ENCODE measurements at regions not wholly inside any gene's neighbourhood (a gene's known extent, or its start where the extent isn't known, plus 50 kb on each side); places are given as distances from the start of the nearest gene placed in this dataset.

- H3K56ac ChIP-seq (ENCODE audit: low read length) = no peak overlapping the region
- no peak overlapping the region for H3K9ac ChIP-seq (ENCODE audit: low read length)
- no peaks in the 10 kb centered on the region for H3K27me3 ChIP-seq (ENCODE audit: insufficient read depth, low read length, poor library complexity)
- no peak overlapping the region for H3K23ac ChIP-seq (ENCODE audit: low read length)
- H2BK5ac ChIP-seq (ENCODE audit: low read length) = no peak overlapping the region
- no peak overlapping the region for H3K4me3 ChIP-seq (ENCODE audit: low read length)
- WGBS (ENCODE audit: extremely low coverage, insufficient coverage, low lambda C conversion rate) = no CpG with 5 or more reads among the region's 7 CpGs
- H4K8ac ChIP-seq (ENCODE audit: low read depth, low read length) = no peak overlapping the region
- DNase-seq = no peak
- H3K79me2 ChIP-seq (ENCODE audit: control insufficient read depth, insufficient read depth, low read length) = no peaks in the 10 kb centered on the region
- H3K79me1 ChIP-seq (ENCODE audit: low read length) = no peaks in the 10 kb centered on the region
- H2BK15ac ChIP-seq (replicated peaks; ENCODE audit: low read depth) = no peak overlapping the region
- H3K4ac ChIP-seq (ENCODE audit: low read depth, low read length) = peak overlapping the region; percentile 1
- no peak overlapping the region for H3K4me2 ChIP-seq (ENCODE audit: low read length)
- H2BK120ac ChIP-seq (ENCODE audit: low read depth, low read length) = no peak overlapping the region
- H4K5ac ChIP-seq (ENCODE audit: low read length) = no peak overlapping the region
- H3K18ac ChIP-seq (ENCODE audit: low read length) = peak overlapping the region; percentile 20
- H3K27ac ChIP-seq (ENCODE audit: low read depth, low read length) = no peak overlapping the region
- no peaks in the 10 kb centered on the region for H3K36me3 ChIP-seq (ENCODE audit: control insufficient read depth, insufficient read depth, low read length)
- H3K4me1 ChIP-seq (ENCODE audit: control insufficient read depth, low read depth, low read length) = peaks cover 6% of the 10 kb centered on the region
- H2AK5ac ChIP-seq (ENCODE audit: low read length) = no peak overlapping the region
Measured at GRCh38 chr3:23741036-23741706, 64.6 kb upstream of the UBE2E1 start.

GRCh38 chr3:23743141-23743784, 62.5 kb upstream of the UBE2E1 start:
- H3K79me1 ChIP-seq (ENCODE audit: low read length) = no peaks in the 10 kb centered on the region
- no peak overlapping the region for H3K4me2 ChIP-seq (ENCODE audit: low read length)
- H3K79me2 ChIP-seq (ENCODE audit: control insufficient read depth, insufficient read depth, low read length) = no peaks in the 10 kb centered on the region
- peaks cover 6% of the 10 kb centered on the region for H3K4me1 ChIP-seq (ENCODE audit: control insufficient read depth, low read depth, low read length)
- peak; percentile 68 for DNase-seq
- WGBS (ENCODE audit: extremely low coverage, insufficient coverage, low lambda C conversion rate) = no CpG with 5 or more reads among the region's 24 CpGs
- no peak overlapping the region for H3K23ac ChIP-seq (ENCODE audit: low read length)
- no peak overlapping the region for H4K5ac ChIP-seq (ENCODE audit: low read length)
- H2BK5ac ChIP-seq (ENCODE audit: low read length) = no peak overlapping the region
- H2BK15ac ChIP-seq (replicated peaks; ENCODE audit: low read depth) = no peak overlapping the region
- peak overlapping the region; percentile 30 for H3K56ac ChIP-seq (ENCODE audit: low read length)
- H2AK5ac ChIP-seq (ENCODE audit: low read length) = no peak overlapping the region
- no peak overlapping the region for H3K27ac ChIP-seq (ENCODE audit: low read depth, low read length)
- H3K27me3 ChIP-seq (ENCODE audit: insufficient read depth, low read length, poor library complexity) = no peaks in the 10 kb centered on the region
- H4K8ac ChIP-seq (ENCODE audit: low read depth, low read length) = no peak overlapping the region
- peak overlapping the region; percentile 62 for H3K18ac ChIP-seq (ENCODE audit: low read length)
- no peak overlapping the region for H3K4ac ChIP-seq (ENCODE audit: low read depth, low read length)
- H3K9ac ChIP-seq (ENCODE audit: low read length) = no peak overlapping the region
- no peak overlapping the region for H3K4me3 ChIP-seq (ENCODE audit: low read length)
- peak overlapping the region; percentile 35 for H2BK120ac ChIP-seq (ENCODE audit: low read depth, low read length)
- no peaks in the 10 kb centered on the region for H3K36me3 ChIP-seq (ENCODE audit: control insufficient read depth, insufficient read depth, low read length)

- no peaks in the 10 kb centered on the region for H3K79me1 ChIP-seq (ENCODE audit: low read length)
- H2BK120ac ChIP-seq (ENCODE audit: low read depth, low read length) = no peak overlapping the region
- no peaks in the 10 kb centered on the region for H3K27me3 ChIP-seq (ENCODE audit: insufficient read depth, low read length, poor library complexity)
- no peak overlapping the region for H3K18ac ChIP-seq (ENCODE audit: low read length)
- peak overlapping the region; percentile 73 for H3K56ac ChIP-seq (ENCODE audit: low read length)
- no peak overlapping the region for H3K4me2 ChIP-seq (ENCODE audit: low read length)
- H4K5ac ChIP-seq (ENCODE audit: low read length) = no peak overlapping the region
- no peak overlapping the region for H3K4ac ChIP-seq (ENCODE audit: low read depth, low read length)
- H3K23ac ChIP-seq (ENCODE audit: low read length) = no peak overlapping the region
- no peak overlapping the region for H2BK15ac ChIP-seq (replicated peaks; ENCODE audit: low read depth)
- no CpG with 5 or more reads among the region's 7 CpGs for WGBS (ENCODE audit: extremely low coverage, insufficient coverage, low lambda C conversion rate)
- no peak overlapping the region for H2BK5ac ChIP-seq (ENCODE audit: low read length)
- peak; percentile 91 for DNase-seq
- peaks cover 14% of the 10 kb centered on the region for H3K4me1 ChIP-seq (ENCODE audit: control insufficient read depth, low read depth, low read length)
- no peak overlapping the region for H2AK5ac ChIP-seq (ENCODE audit: low read length)
- no peak overlapping the region for H3K9ac ChIP-seq (ENCODE audit: low read length)
- H3K36me3 ChIP-seq (ENCODE audit: control insufficient read depth, insufficient read depth, low read length) = no peaks in the 10 kb centered on the region
- H3K79me2 ChIP-seq (ENCODE audit: control insufficient read depth, insufficient read depth, low read length) = no peaks in the 10 kb centered on the region
- peak overlapping the region; percentile 60 for H3K27ac ChIP-seq (ENCODE audit: low read depth, low read length)
- no peak overlapping the region for H4K8ac ChIP-seq (ENCODE audit: low read depth, low read length)
- H3K4me3 ChIP-seq (ENCODE audit: low read length) = no peak overlapping the region
Measured at GRCh38 chr3:23746441-23746840, 59.3 kb upstream of the UBE2E1 start.

DNA sequence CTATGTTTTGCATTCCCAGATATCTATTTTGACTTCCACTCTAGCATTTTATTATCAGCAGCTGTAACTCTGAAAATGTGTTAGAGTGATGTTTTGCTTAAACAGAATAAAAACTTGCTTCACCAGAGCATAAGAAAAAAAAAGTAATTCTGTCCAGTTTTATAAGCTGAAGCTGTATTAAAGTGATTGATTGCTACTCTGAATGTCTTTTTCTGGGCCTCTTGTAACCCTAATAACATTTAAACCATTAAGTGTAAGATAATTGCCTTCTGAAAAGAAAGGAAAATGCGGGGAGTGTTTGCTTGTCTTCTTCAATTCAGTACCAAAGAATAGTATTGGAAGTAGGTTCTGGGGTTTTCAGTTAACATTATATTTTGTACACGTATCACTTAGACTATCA, 57.9 kb upstream of the UBE2E1 start:
- no peak overlapping the region for H2BK5ac ChIP-seq (ENCODE audit: low read length)
- no CpG with 5 or more reads among the region's 2 CpGs for WGBS (ENCODE audit: extremely low coverage, insufficient coverage, low lambda C conversion rate)
- H4K5ac ChIP-seq (ENCODE audit: low read length) = no peak overlapping the region
- H4K8ac ChIP-seq (ENCODE audit: low read depth, low read length) = no peak overlapping the region
- H2BK120ac ChIP-seq (ENCODE audit: low read depth, low read length) = no peak overlapping the region
- H3K36me3 ChIP-seq (ENCODE audit: control insufficient read depth, insufficient read depth, low read length) = no peaks in the 10 kb centered on the region
- H3K4me3 ChIP-seq (ENCODE audit: low read length) = no peak overlapping the region
- H3K4ac ChIP-seq (ENCODE audit: low read depth, low read length) = no peak overlapping the region
- H3K79me2 ChIP-seq (ENCODE audit: control insufficient read depth, insufficient read depth, low read length) = no peaks in the 10 kb centered on the region
- H2BK15ac ChIP-seq (replicated peaks; ENCODE audit: low read depth) = no peak overlapping the region
- H2AK5ac ChIP-seq (ENCODE audit: low read length) = no peak overlapping the region
- no peak overlapping the region for H3K56ac ChIP-seq (ENCODE audit: low read length)
- no peak overlapping the region for H3K9ac ChIP-seq (ENCODE audit: low read length)
- no peaks in the 10 kb centered on the region for H3K79me1 ChIP-seq (ENCODE audit: low read length)
- H3K4me1 ChIP-seq (ENCODE audit: control insufficient read depth, low read depth, low read length) = peaks cover 16% of the 10 kb centered on the region
- DNase-seq = no peak
- no peak overlapping the region for H3K4me2 ChIP-seq (ENCODE audit: low read length)
- no peaks in the 10 kb centered on the region for H3K27me3 ChIP-seq (ENCODE audit: insufficient read depth, low read length, poor library complexity)
- H3K27ac ChIP-seq (ENCODE audit: low read depth, low read length) = no peak overlapping the region
- no peak overlapping the region for H3K18ac ChIP-seq (ENCODE audit: low read length)
- no peak overlapping the region for H3K23ac ChIP-seq (ENCODE audit: low read length)

DNA sequence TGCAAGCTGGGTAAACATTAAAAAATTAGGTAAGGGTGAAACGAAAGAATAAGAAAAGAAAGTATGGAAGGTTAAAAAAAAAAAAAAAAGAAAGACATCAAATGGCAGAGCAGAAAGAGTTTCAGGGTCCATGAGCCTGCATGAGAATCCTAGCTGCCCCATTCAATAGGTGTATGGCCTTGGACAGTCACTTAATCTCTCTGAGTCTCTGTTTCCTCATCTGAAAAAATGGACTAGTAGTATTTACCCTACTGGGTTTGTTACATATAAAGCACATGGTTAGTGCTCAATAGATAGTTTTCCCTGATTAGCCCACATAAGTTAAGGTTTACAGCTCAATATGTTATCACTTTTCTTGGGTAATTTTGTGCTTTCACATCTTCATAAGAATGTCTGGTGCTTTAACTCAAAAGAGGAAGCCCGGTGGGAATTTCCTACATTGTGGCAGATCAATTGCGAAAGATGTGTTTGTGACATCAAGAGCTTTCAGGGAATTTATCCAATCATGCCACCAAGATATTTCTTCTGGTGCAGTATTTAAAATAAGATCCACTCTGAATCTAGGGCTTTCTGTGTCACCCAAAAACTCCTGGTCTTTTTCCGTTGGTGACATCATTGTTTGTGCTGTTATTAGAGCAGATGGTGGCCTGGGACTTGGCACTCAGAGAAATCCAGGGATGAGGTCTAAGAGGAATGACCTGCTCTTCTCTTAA, 57.2 kb upstream of the UBE2E1 start:
- Histone ChIP-seq H2BK120ac (ENCODE audit: low read depth, low read length) (no peak overlapping the region), H2BK15ac (replicated peaks; ENCODE audit: low read depth) (no peak overlapping the region), H3K27ac (ENCODE audit: low read depth, low read length) (no peak overlapping the region), H3K18ac (ENCODE audit: low read length) (no peak overlapping the region), H3K4me3 (ENCODE audit: low read length) (no peak overlapping the region), H3K79me2 (ENCODE audit: control insufficient read depth, insufficient read depth, low read length) (no peaks in the 10 kb centered on the region), H4K8ac (ENCODE audit: low read depth, low read length) (no peak overlapping the region), H3K27me3 (ENCODE audit: insufficient read depth, low read length, poor library complexity) (no peaks in the 10 kb centered on the region), H2AK5ac (ENCODE audit: low read length) (no peak overlapping the region), H3K4me1 (ENCODE audit: control insufficient read depth, low read depth, low read length) (peaks cover 14% of the 10 kb centered on the region), H3K4me2 (ENCODE audit: low read length) (no peak overlapping the region), H3K56ac (ENCODE audit: low read length) (no peak overlapping the region), H3K36me3 (ENCODE audit: control insufficient read depth, insufficient read depth, low read length) (no peaks in the 10 kb centered on the region), H3K79me1 (ENCODE audit: low read length) (no peaks in the 10 kb centered on the region), H4K5ac (ENCODE audit: low read length) (no peak overlapping the region), H2BK5ac (ENCODE audit: low read length) (no peak overlapping the region), H3K4ac (ENCODE audit: low read depth, low read length) (no peak overlapping the region), H3K23ac (ENCODE audit: low read length) (no peak overlapping the region), H3K9ac (ENCODE audit: low read length) (no peak overlapping the region)
- DNase-seq = no peak
- 100% methylated on average over 1 of the region's 4 CpGs for WGBS (ENCODE audit: extremely low coverage, insufficient coverage, low lambda C conversion rate)

Measured in mesendoderm (in vitro differentiated cells).